Endothelial cell of umbilical vein (primary cell): ENCODE measurements at regions not wholly inside any gene's neighbourhood (a gene's known extent, or its start where the extent isn't known, plus 50 kb on each side); places are given as distances from the start of the nearest gene placed in this dataset.

ENCODE experiments used
- BruUV-seq: library from RNA; stranded (reverse); fragments of 400-500 nt; replicated peaks from 2 replicates; lab custom pipeline; 2021; lab: Mats Ljungman, UMichigan
- CTCF ChIA-PET: fragments of 300-600, 350-600 bp; sonication (Branson Sonifier 250); formaldehyde crosslinking; loops from one replicate; lab custom pipeline; 2021; ENCODE audit warnings: antibody characterized with exemption, inconsistent platforms; lab: Charles Lee
- POLR2A ChIA-PET: fragments of 300-600, 350-600 bp; sonication (Branson Sonifier 250); formaldehyde crosslinking; loops from one replicate; lab custom pipeline; 2021; ENCODE audit warnings: antibody characterized with exemption, inconsistent platforms; lab: Charles Lee
- DNase-seq: peaks from one replicate; pipeline ENCODE4 v3.0.0-alpha.2; 2011; ENCODE audit warnings: low read depth, low spot score
- FAIRE-seq: peaks from 2 replicates; lab custom pipeline; 2011; peaks lifted over from hg19 to GRCh38; lab: Jason Lieb, UNC
- H2AFZ ChIP-seq: 2 replicates; pipeline ENCODE4 v1.6.0; 2012; ENCODE audit warnings: low read depth, low read length, control low read depth, inconsistent platforms
- H3K27ac ChIP-seq: 2 replicates; pipeline ENCODE4 v1.5.1; 2011; ENCODE audit warnings: low read depth, mild to moderate bottlenecking, control low read depth, low read length, moderate library complexity; ENCODE audit not compliant: insufficient read depth
- H3K27me3 ChIP-seq, 2 experiments: 2 replicates each; pipeline versions ENCODE4 v1.6.0 to v1.6.1; 2011; ENCODE audit warnings: low read length in 2 of 2, mixed read lengths in 1 of 2; ENCODE audit not compliant: control insufficient read depth in 2 of 2, insufficient read depth in 2 of 2
- H3K36me3 ChIP-seq, 2 experiments: 2 replicates in 1 of 2; 3 replicates in 1 of 2; pipeline ENCODE4 v1.5.1; 2011; ENCODE audit warnings: low read length in 2 of 2, mild to moderate bottlenecking in 1 of 2, moderate library complexity in 1 of 2; ENCODE audit not compliant: control insufficient read depth in 2 of 2, insufficient read depth in 2 of 2; ENCODE audit errors: extremely low read depth in 1 of 2
- H3K4me1 ChIP-seq: 3 replicates; pipeline ENCODE4 v1.5.1; 2011; ENCODE audit warnings: mild to moderate bottlenecking, low read length; ENCODE audit not compliant: control insufficient read depth, insufficient read depth; ENCODE audit errors: extremely low read depth
- H3K4me2 ChIP-seq: 2 replicates; pipeline ENCODE4 v1.6.1; 2011; ENCODE audit warnings: low read length, control low read depth, mixed read lengths; ENCODE audit not compliant: insufficient read depth
- H3K4me3 ChIP-seq, 3 experiments: fragments of 200-600 bp in 1 of 3; sonication (generic), shearing (Covaris generic) in 1 of 3; replicated peaks in 1 of 3; 2 replicates each; pipeline ENCODE4 v1.5.1; 2011 to 2016; ENCODE audit warnings: control low read depth in 3 of 3, low read length in 3 of 3, mild to moderate bottlenecking in 2 of 3, inconsistent platforms in 1 of 3, low read depth in 1 of 3, moderate library complexity in 1 of 3; ENCODE audit not compliant: insufficient read depth in 1 of 3
- H3K79me2 ChIP-seq: 2 replicates; pipeline ENCODE4 v1.6.0; 2012; ENCODE audit warnings: low read length, inconsistent platforms; ENCODE audit not compliant: control insufficient read depth, insufficient read depth
- H3K9ac ChIP-seq: replicated peaks from 2 replicates; pipeline ENCODE3; 2011; ENCODE audit warnings: low read length, control low read depth; ENCODE audit not compliant: insufficient read depth; ENCODE audit errors: extremely low read depth
- H3K9me1 ChIP-seq: replicated peaks from 3 replicates; pipeline ENCODE4 v1.6.0; 2011; ENCODE audit warnings: mild to moderate bottlenecking, low read length; ENCODE audit not compliant: control insufficient read depth, insufficient read depth; ENCODE audit errors: extremely low read depth
- H3K9me3 ChIP-seq: replicated peaks from 2 replicates; pipeline ENCODE4 v1.5.1; 2012; ENCODE audit warnings: low read length, inconsistent platforms; ENCODE audit not compliant: control insufficient read depth, insufficient read depth
- H4K20me1 ChIP-seq: replicated peaks from 2 replicates; pipeline ENCODE3; 2011; ENCODE audit warnings: mild to moderate bottlenecking, low read length; ENCODE audit not compliant: control insufficient read depth, insufficient read depth; ENCODE audit errors: extremely low read depth
- EZH2 ChIP-seq: IDR thresholded peaks from 2 replicates; pipeline ENCODE4 v1.6.1; 2012; ENCODE audit warnings: borderline replicate concordance, low read depth, mild to moderate bottlenecking, moderate library complexity, low read length, inconsistent platforms; ENCODE audit not compliant: severe bottlenecking
- JUN ChIP-seq: IDR thresholded peaks from 2 replicates; pipeline ENCODE4 v1.6.1; 2011; ENCODE audit warnings: borderline replicate concordance, low read depth; ENCODE audit not compliant: insufficient read length, insufficient read depth
- MYC ChIP-seq: IDR thresholded peaks from one replicate; pipeline ENCODE4 v1.6.1; 2011; ENCODE audit warnings: mild to moderate bottlenecking, low read depth, low read length
- POLR2A ChIP-seq: IDR thresholded peaks from 2 replicates; pipeline ENCODE4 v1.6.1; 2012; ENCODE audit warnings: low read depth, mild to moderate bottlenecking, control low read depth, low read length
- dilution Hi-C: fragments of 300-500 bp; cut with MboI; formaldehyde crosslinking; loops from one replicate; pipeline ENCODE4 v1.15.0; 2019; ENCODE audit warnings: low sequenced_read_pairs; ENCODE audit not compliant: extremely low pct_ligation_motif_present
- intact Hi-C: fragments of 100-400 bp; cut with micrococcal nuclease; formaldehyde crosslinking; loops from one replicate; pipeline ENCODE4 v1.10.0; 2022
- TF ChIP-seq, protein P1 (sequence below): IDR thresholded peaks from 2 replicates; pipeline ENCODE4 v1.6.1; 2011; ENCODE audit not compliant: insufficient read depth, insufficient read length

DNA sequence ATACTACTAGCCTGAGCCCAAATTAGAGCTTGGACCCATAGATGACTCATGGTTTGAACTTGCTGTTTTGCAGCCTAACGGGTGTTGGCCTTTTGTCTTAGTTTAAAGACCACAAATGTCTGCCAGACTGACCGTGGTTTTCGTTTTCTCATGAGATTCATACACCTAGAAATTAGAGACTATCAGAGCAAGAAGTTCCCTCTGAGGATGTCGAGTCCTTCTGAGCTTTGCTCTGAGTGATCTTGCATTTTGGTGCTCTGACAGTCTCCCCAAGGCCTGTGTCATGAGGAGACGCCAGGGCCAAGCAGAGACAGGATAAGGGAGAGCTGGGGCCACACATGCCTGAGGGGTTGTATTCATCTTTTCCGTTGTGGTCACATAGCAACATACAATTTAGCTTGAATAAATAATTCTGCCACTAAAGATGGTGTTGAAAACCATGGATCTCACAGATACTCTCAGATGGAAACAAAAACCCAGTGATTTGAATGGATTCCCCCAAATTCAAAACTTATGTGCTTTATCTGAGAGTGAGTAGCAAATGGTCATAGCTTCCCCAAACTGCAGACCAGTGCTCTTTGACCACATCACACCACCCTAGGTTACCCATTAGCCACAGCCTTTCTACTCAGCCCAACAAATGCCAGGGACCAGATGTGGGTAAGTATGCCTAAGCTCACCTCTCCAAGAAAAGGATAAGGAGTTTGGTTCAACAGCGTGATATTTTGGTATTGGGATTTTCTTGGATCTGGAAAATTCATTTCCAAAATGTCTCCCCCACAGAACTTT is 762.0 kb upstream of the IGFBP3 start:
- H3K9me3 ChIP-seq: no peaks in the 10 kb centered on the region
- no peak overlapping the region for H3K27ac ChIP-seq

DNA sequence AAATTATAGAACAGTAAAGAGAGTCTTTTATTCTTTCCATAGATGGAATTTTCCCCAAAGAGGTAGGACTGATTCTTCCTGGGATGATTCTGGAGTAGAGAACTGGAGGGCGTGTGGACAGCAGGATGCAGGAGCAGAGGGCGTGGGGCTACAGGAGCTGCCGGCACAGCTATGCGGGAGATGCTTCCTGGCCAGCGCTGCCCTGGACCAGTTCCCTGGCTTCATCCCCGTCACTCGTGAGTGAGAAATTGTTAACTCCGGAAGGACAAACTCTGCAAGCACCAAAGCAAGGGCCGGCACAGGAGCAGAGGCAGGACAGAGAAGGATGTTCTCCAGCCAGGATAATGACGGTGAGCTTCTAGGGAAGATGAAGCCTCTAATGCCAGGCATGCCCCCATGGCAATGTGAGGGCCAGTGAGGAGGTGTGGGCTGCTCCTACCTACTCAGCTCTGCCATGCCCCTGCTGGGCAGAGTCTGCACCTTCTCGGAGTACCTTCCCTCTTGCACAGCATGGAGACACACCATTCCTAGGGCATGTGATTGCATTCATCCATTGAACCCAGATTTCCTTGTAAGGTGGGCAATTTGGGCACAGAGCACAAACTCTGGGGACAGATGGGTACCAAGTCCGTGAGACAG is 760.9 kb upstream of the IGFBP3 start:
- no peaks in the 10 kb centered on the region for H3K36me3 ChIP-seq
- no peak for FAIRE-seq
- TF ChIP-seq EZH2 (no peak), POLR2A (no peak), MYC (no peak)
- no peak overlapping the region for H2AFZ ChIP-seq
- no peaks in the 10 kb centered on the region for H4K20me1 ChIP-seq
- H3K9me3 ChIP-seq: no peaks in the 10 kb centered on the region
- DNase-seq: no peak
- no peaks in the 10 kb centered on the region for H3K27me3 ChIP-seq
- no peaks in the 10 kb centered on the region for H3K9me1 ChIP-seq
- no peak overlapping the region for H3K9ac ChIP-seq
- H3K4me2 ChIP-seq: no peak overlapping the region
- BruUV-seq: no TSS peak
- intact Hi-C loops: no loop called here
- ChIA-PET POLR2A (no interaction called here), CTCF (no interaction called here)
- no peak overlapping the region for H3K27ac ChIP-seq
- no peaks in the 10 kb centered on the region for H3K4me1 ChIP-seq
- dilution Hi-C loops: no loop called here
- H3K4me3 ChIP-seq: no peak overlapping the region
- H3K79me2 ChIP-seq: no peaks in the 10 kb centered on the region

More for the DNA sequence above, 762.0 kb upstream of the IGFBP3 start:
- Histone ChIP-seq H3K4me1 (no peaks in the 10 kb centered on the region), H3K36me3 (no peaks in the 10 kb centered on the region), H2AFZ (no peak overlapping the region), H3K4me2 (no peak overlapping the region), H3K9me1 (no peaks in the 10 kb centered on the region), H3K9ac (no peak overlapping the region), H4K20me1 (no peaks in the 10 kb centered on the region), H3K4me3 (no peak overlapping the region), H3K79me2 (no peaks in the 10 kb centered on the region), H3K27me3 (no peaks in the 10 kb centered on the region)
- dilution Hi-C loops: no loop called here
- POLR2A ChIA-PET: no interaction called here
- CTCF ChIA-PET: interaction anchor here (0.5 to 1.3 kb wide), 2 partner anchors 10 to 418 kb away, joined by 3 to 4 read pairs; no protein-coding TSS in a partner anchor
- no TSS peak for BruUV-seq
- FAIRE-seq (no peak), DNase-seq (no peak)
- intact Hi-C loops: no loop called here
- TF ChIP-seq JUN: no peak
- TF ChIP-seq, protein P1, sequence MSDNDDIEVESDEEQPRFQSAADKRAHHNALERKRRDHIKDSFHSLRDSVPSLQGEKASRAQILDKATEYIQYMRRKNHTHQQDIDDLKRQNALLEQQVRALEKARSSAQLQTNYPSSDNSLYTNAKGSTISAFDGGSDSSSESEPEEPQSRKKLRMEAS: no peak
